CD14-positive monocyte (primary cell): ENCODE measurements at regions not wholly inside any gene's neighbourhood (a gene's known extent, or its start where the extent isn't known, plus 50 kb on each side); places are given as distances from the start of the nearest gene placed in this dataset.

ENCODE experiments used
- DNase-seq, 3 donors: peaks; one replicate each; pipeline ENCODE4 v3.0.0-alpha.2; 2011 to 2022
- H2AFZ ChIP-seq: 2 replicates; pipeline ENCODE4 v1.6.0; 2012; ENCODE audit warnings: mild to moderate bottlenecking, low read depth, low read length, inconsistent platforms; ENCODE audit not compliant: insufficient read depth, poor library complexity, severe bottlenecking
- H3K27ac ChIP-seq, 2 donors: 1 replicate in 1 of 2; 2 replicates in 1 of 2; pipeline ENCODE4 v1.5.1; 2012 to 2013; ENCODE audit warnings: low read length in 2 of 2, control low read depth in 1 of 2, inconsistent platforms in 1 of 2, low read depth in 1 of 2, mild to moderate bottlenecking in 1 of 2
- H3K27me3 ChIP-seq, 2 donors: one replicate each; pipeline versions ENCODE4 v1.6.0 to v1.6.1; 2011 to 2013; ENCODE audit warnings: low read length in 2 of 2; ENCODE audit not compliant: control insufficient read depth in 2 of 2, insufficient read depth in 2 of 2
- H3K36me3 ChIP-seq, 2 donors: replicated peaks in 1 of 2; 1 replicate in 1 of 2; 2 replicates in 1 of 2; pipeline versions ENCODE4 v1.5.1 to v1.6.1; 2012 to 2013; ENCODE audit warnings: low read length in 2 of 2, control low read depth in 1 of 2, inconsistent platforms in 1 of 2, mild to moderate bottlenecking in 1 of 2; ENCODE audit not compliant: insufficient read depth in 2 of 2, control insufficient read depth in 1 of 2
- H3K4me1 ChIP-seq, 2 donors: 1 replicate in 1 of 2; 2 replicates in 1 of 2; pipeline versions ENCODE4 v1.5.1 to v1.6.1; 2012 to 2013; ENCODE audit warnings: low read length in 2 of 2, control low read depth in 1 of 2, inconsistent platforms in 1 of 2, mild to moderate bottlenecking in 1 of 2, moderate library complexity in 1 of 2; ENCODE audit not compliant: insufficient read depth in 2 of 2, control insufficient read depth in 1 of 2
- H3K4me2 ChIP-seq: replicated peaks from 2 replicates; pipeline ENCODE3; 2012; ENCODE audit warnings: low read length, moderate library complexity, mild to moderate bottlenecking; ENCODE audit not compliant: poor library complexity, severe bottlenecking; ENCODE audit errors: extremely low read depth
- H3K4me3 ChIP-seq, 3 experiments: fragments of 200-600 bp in 1 of 3; sonication (generic) in 1 of 3; replicated peaks in 1 of 3; 1 replicate in 2 of 3; 2 replicates in 1 of 3; pipeline ENCODE4 v1.5.1; 2011 to 2013; ENCODE audit warnings: low read length in 3 of 3, mild to moderate bottlenecking in 3 of 3, control low read depth in 2 of 3, low read depth in 2 of 3, inconsistent platforms in 1 of 3, moderate library complexity in 1 of 3
- H3K79me2 ChIP-seq: 2 replicates; pipeline ENCODE4 v1.6.0; 2012; ENCODE audit warnings: mild to moderate bottlenecking, control low read depth, inconsistent platforms, low read length, moderate library complexity; ENCODE audit not compliant: insufficient read depth
- H3K9ac ChIP-seq: 2 replicates; pipeline ENCODE4 v1.6.0; 2017; ENCODE audit warnings: low read length, mild to moderate bottlenecking; ENCODE audit not compliant: insufficient read depth, poor library complexity, severe bottlenecking
- H3K9me3 ChIP-seq, 2 donors: replicated peaks in 1 of 2; 1 replicate in 1 of 2; 2 replicates in 1 of 2; pipeline versions ENCODE4 v1.5.1 to v1.6.1; 2012 to 2013; ENCODE audit warnings: low read length in 2 of 2, control low read depth in 1 of 2; ENCODE audit not compliant: control insufficient read depth in 1 of 2, insufficient read depth in 1 of 2
- H4K20me1 ChIP-seq: 2 replicates; pipeline ENCODE4 v1.6.0; 2012; ENCODE audit warnings: mild to moderate bottlenecking, low read length, control low read depth, moderate library complexity; ENCODE audit not compliant: insufficient read depth
- H3K27ac Mint-ChIP-seq, 7 donors: one replicate each; pipeline ENCODE4 v1.8.0; 2020; ENCODE audit warnings: mild to moderate bottlenecking in 7 of 7, mixed read lengths in 7 of 7, moderate library complexity in 6 of 7, inconsistent platforms in 2 of 7
- H3K27me3 Mint-ChIP-seq, 3 donors: one replicate each; pipeline ENCODE4 v1.8.0; 2021 to 2022; ENCODE audit warnings: low read depth in 3 of 3, mild to moderate bottlenecking in 3 of 3, mixed read lengths in 3 of 3, moderate library complexity in 3 of 3, inconsistent platforms in 1 of 3
- H3K36me3 Mint-ChIP-seq, 2 donors: one replicate each; pipeline ENCODE4 v1.8.0; 2020; ENCODE audit warnings: mixed read lengths in 2 of 2, inconsistent platforms in 1 of 2, mild to moderate bottlenecking in 1 of 2
- H3K4me1 Mint-ChIP-seq: one replicate; pipeline ENCODE4 v1.8.0; 2020; ENCODE audit warnings: mild to moderate bottlenecking, mixed read lengths
- H3K4me3 Mint-ChIP-seq, 2 donors: one replicate each; pipeline ENCODE4 v1.8.0; 2020; ENCODE audit warnings: mild to moderate bottlenecking in 2 of 2, mixed read lengths in 2 of 2, moderate library complexity in 1 of 2
- H3K9me3 Mint-ChIP-seq, 7 donors: one replicate each; pipeline ENCODE4 v1.8.0; 2020 to 2022; ENCODE audit warnings: mixed read lengths in 7 of 7, mild to moderate bottlenecking in 6 of 7, moderate library complexity in 6 of 7, inconsistent platforms in 2 of 7
- WGBS: methylation state at CpG from one replicate; pipeline ENCODE4 v1.1.5; 2013; ENCODE audit warnings: missing lambda C conversion rate; ENCODE audit not compliant: insufficient coverage; 5-methylcytosine and 5-hydroxymethylcytosine counted together
- intact Hi-C, 2 donors: fragments of 100-400 bp; cut with micrococcal nuclease; formaldehyde crosslinking; loops; one replicate each; pipeline versions ENCODE4 v1.15.0 to v1.15.1; 2023
- TF ChIP-seq, protein P1 (sequence below): fragments of 200-600 bp; IDR thresholded peaks from one replicate; pipeline ENCODE4 v1.8.0; 2022; ENCODE audit warnings: antibody characterized with exemption, mild to moderate bottlenecking

- no peaks in the 10 kb centered on the region for H3K36me3 ChIP-seq
- H3K4me1 Mint-ChIP-seq = peaks cover 64% of the 10 kb centered on the region
- peaks cover 0 to 6% (median 0%) of the 10 kb centered on the region in 7 donors for H3K9me3 Mint-ChIP-seq
- H3K79me2 ChIP-seq = no peaks in the 10 kb centered on the region
- H3K36me3 Mint-ChIP-seq = peaks cover 0 to 1% of the 10 kb centered on the region in 2 donors
- peaks cover 64 to 67% of the 10 kb centered on the region in 2 donors for H3K4me1 ChIP-seq
- no peaks in the 10 kb centered on the region for H3K27me3 ChIP-seq
- peak overlapping the region in 1 of 3 experiments; percentile 19 for H3K4me3 ChIP-seq
- peak overlapping the region in 5 of 7 donors; percentile 13 to 85 (median 64) for H3K27ac Mint-ChIP-seq
- no peaks in the 10 kb centered on the region for H3K9me3 ChIP-seq
- intact Hi-C loops = no loop called here
- no peak overlapping the region for H3K9ac ChIP-seq
- DNase-seq = peak; percentile 30 to 87 (median 76)
- H3K27ac ChIP-seq = no peak overlapping the region
- peaks cover 0 to 13% (median 2%) of the 10 kb centered on the region in 3 donors for H3K27me3 Mint-ChIP-seq
- no peaks in the 10 kb centered on the region for H4K20me1 ChIP-seq
- H3K4me2 ChIP-seq = peak overlapping the region; percentile 20
- TF ChIP-seq, protein P1, sequence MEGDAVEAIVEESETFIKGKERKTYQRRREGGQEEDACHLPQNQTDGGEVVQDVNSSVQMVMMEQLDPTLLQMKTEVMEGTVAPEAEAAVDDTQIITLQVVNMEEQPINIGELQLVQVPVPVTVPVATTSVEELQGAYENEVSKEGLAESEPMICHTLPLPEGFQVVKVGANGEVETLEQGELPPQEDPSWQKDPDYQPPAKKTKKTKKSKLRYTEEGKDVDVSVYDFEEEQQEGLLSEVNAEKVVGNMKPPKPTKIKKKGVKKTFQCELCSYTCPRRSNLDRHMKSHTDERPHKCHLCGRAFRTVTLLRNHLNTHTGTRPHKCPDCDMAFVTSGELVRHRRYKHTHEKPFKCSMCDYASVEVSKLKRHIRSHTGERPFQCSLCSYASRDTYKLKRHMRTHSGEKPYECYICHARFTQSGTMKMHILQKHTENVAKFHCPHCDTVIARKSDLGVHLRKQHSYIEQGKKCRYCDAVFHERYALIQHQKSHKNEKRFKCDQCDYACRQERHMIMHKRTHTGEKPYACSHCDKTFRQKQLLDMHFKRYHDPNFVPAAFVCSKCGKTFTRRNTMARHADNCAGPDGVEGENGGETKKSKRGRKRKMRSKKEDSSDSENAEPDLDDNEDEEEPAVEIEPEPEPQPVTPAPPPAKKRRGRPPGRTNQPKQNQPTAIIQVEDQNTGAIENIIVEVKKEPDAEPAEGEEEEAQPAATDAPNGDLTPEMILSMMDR = no peak
- H3K4me3 Mint-ChIP-seq = peak overlapping the region; percentile 34 to 71
- H2AFZ ChIP-seq = no peak overlapping the region
- 68% methylated on average over 17 of the region's 20 CpGs for WGBS
Observed at GRCh38 chr14:98953551-98954348, 318.2 kb downstream of the BCL11B start.

DNA sequence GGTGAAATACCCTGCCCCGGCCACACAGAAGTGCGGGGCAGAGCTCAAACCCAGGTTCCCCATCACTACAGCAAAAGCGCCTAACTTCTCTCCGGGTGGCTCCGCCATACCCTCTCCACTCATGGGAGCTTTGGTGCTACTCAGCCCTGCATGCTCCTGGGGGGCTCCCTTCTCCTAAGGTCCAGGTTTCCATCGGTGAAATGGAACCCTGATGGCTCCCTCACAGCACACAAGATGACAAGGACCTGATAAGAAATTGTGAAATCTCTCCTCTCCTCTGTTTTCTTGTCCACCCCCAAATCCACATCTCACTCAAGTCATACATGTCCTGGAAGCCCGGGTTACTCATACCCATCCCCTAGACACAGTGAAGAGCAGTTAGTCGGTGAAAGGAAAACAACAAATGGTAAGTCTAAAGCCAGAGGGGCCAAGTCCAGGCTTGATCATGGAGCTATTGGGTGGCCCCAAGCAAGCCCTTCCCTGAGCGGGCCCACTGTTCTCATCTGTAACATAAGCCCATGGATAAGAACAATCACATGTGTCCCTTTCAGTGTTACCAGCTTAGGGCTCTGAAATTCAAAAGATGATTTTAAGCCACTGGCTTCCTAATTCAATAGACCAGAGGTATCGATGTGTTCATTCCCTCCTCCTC lies 317.5 kb downstream of the BCL11B start:
- Histone ChIP-seq H3K79me2 (no peaks in the 10 kb centered on the region), H3K9ac (no peak overlapping the region), H3K27ac (no peak overlapping the region), H3K9me3 (no peaks in the 10 kb centered on the region), H3K4me2 (no peak overlapping the region), H3K36me3 (no peaks in the 10 kb centered on the region), H2AFZ (no peak overlapping the region), H3K27me3 (no peaks in the 10 kb centered on the region), H3K4me3 (no peak overlapping the region), H3K4me1 (peaks cover 57 to 59% of the 10 kb centered on the region in 2 donors), H4K20me1 (no peaks in the 10 kb centered on the region)
- Mint-ChIP-seq H3K36me3 (peaks cover 0 to 1% of the 10 kb centered on the region in 2 donors), H3K4me3 (no peak overlapping the region), H3K9me3 (peaks cover 0 to 6% (median 0%) of the 10 kb centered on the region in 7 donors), H3K27me3 (peaks cover 0 to 16% (median 3%) of the 10 kb centered on the region in 3 donors), H3K4me1 (peaks cover 56% of the 10 kb centered on the region), H3K27ac (peak overlapping the region in 2 of 7 donors; percentile 61 to 85)
- intact Hi-C loops = no loop called here
- TF ChIP-seq, protein P1 = no peak
- DNase-seq = peak in 1 of 3 donors; percentile 17
- WGBS = 91% methylated on average over 6 of the region's 10 CpGs
